ENCODE measurements at regions not wholly inside any gene's neighbourhood (a gene's known extent, or its start where the extent isn't known, plus 50 kb on each side); places are given as distances from the start of the nearest gene placed in this dataset.

DNA sequence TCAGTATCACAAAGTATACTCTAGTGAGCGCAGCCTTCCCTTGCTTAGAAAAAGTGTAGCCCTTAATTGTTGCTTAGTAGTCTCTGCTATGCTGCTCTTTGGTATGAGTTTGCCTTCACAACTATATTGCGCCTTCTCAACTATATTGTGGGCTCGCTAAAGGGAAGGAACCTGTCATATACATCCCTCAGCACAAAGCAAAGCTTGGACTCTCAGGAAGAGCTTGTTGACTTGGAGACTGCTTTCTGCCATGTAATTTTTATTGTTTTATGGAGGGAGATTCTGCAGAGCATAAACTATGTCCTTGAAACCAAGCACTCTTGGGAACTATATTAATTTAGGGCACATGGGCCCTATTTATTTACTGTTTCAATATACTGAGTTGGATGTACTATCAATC lies 119.1 kb upstream of the HAPLN1 start:
- TF ChIP-seq CBX8 (IDR thresholded peaks at IDR 0.05; ENCODE audit: borderline replicate concordance, extremely low read depth, low read depth, low read length, poor library complexity, severe bottlenecking) (no peak), ZZZ3 (IDR thresholded peaks at IDR 0.05) (no peak), ZFP36 (IDR thresholded peaks at IDR 0.05; ENCODE audit: low read depth, low read length, partially characterized antibody) (no peak), ZNF316 (IDR thresholded peaks at IDR 0.05) (no peak), ARID3A (IDR thresholded peaks at IDR 0.05; ENCODE audit: borderline replicate concordance, low read depth, low read length) (no peak), CTCF (IDR thresholded peaks at IDR 0.05 in 2 of 3, conservative IDR thresholded peaks at IDR 0.05 in 1 of 3; ENCODE audit: insufficient read depth in 2 of 3, low read depth in 1 of 3, low read length in 3 of 3) (no peak), ZFX (CRISPR knock-in tag; IDR thresholded peaks at IDR 0.05) (no peak), MAX (CRISPR knock-in tag; IDR thresholded peaks at IDR 0.05) (no peak), NUFIP1 (IDR thresholded peaks at IDR 0.05; ENCODE audit: partially characterized antibody) (no peak), POLR2AphosphoS5 (IDR thresholded peaks at IDR 0.05; ENCODE audit: control insufficient read depth, insufficient read depth, low read depth, low read length) (no peak), CREB3L1 (IDR thresholded peaks at IDR 0.05; ENCODE audit: borderline replicate concordance, low read depth) (no peak)
- TF ChIP-seq, protein P1, sequence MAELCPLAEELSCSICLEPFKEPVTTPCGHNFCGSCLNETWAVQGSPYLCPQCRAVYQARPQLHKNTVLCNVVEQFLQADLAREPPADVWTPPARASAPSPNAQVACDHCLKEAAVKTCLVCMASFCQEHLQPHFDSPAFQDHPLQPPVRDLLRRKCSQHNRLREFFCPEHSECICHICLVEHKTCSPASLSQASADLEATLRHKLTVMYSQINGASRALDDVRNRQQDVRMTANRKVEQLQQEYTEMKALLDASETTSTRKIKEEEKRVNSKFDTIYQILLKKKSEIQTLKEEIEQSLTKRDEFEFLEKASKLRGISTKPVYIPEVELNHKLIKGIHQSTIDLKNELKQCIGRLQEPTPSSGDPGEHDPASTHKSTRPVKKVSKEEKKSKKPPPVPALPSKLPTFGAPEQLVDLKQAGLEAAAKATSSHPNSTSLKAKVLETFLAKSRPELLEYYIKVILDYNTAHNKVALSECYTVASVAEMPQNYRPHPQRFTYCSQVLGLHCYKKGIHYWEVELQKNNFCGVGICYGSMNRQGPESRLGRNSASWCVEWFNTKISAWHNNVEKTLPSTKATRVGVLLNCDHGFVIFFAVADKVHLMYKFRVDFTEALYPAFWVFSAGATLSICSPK (IDR thresholded peaks at IDR 0.05; ENCODE audit: borderline replicate concordance) = no peak
